ENCODE measurements at regions not wholly inside any gene's neighbourhood (a gene's known extent, or its start where the extent isn't known, plus 50 kb on each side); places are given as distances from the start of the nearest gene placed in this dataset.

GRCh38 chr4:59671037-59671436 lies 1529.1 kb upstream of the ADGRL3 start:
- no peak for TF ChIP-seq POLR2AphosphoS5 (IDR thresholded peaks at IDR 0.05; ENCODE audit: low read depth, low read length)

GRCh38 chr4:59676389-59676788 lies 1523.7 kb upstream of the ADGRL3 start:
- TF ChIP-seq SIN3A (IDR thresholded peaks at IDR 0.05; ENCODE audit: borderline replicate concordance, insufficient read depth, low read length) (no peak), POLR2AphosphoS5 (IDR thresholded peaks at IDR 0.05; ENCODE audit: low read depth, low read length) (no peak), REST (IDR thresholded peaks at IDR 0.05; ENCODE audit: insufficient read depth in 1 of 2, low read depth in 2 of 2, low read length in 2 of 2) (no peak), TAF1 (IDR thresholded peaks at IDR 0.05; ENCODE audit: borderline replicate concordance, insufficient read depth, low read length) (no peak), FOXP2 (optimal IDR thresholded peaks at IDR 0.05; ENCODE audit: borderline replicate concordance, extremely low read depth, extremely low read length, insufficient read depth) (no peak)

- no peak for TF ChIP-seq FOXP2 (optimal IDR thresholded peaks at IDR 0.05; ENCODE audit: borderline replicate concordance, extremely low read depth, extremely low read length, insufficient read depth)
- no peak for TF ChIP-seq TAF1 (IDR thresholded peaks at IDR 0.05; ENCODE audit: borderline replicate concordance, insufficient read depth, low read length)
- TF ChIP-seq SIN3A (IDR thresholded peaks at IDR 0.05; ENCODE audit: borderline replicate concordance, insufficient read depth, low read length), result no peak
- TF ChIP-seq POLR2AphosphoS5 (IDR thresholded peaks at IDR 0.05; ENCODE audit: low read depth, low read length), result no peak
- no peak for TF ChIP-seq REST (IDR thresholded peaks at IDR 0.05; ENCODE audit: insufficient read depth in 1 of 2, low read depth in 2 of 2, low read length in 2 of 2)
These were observed 1514.5 kb upstream of the ADGRL3 start for GRCh38 chr4:59685626-59686025.

GRCh38 chr4:59689149-59689548 lies 1511.0 kb upstream of the ADGRL3 start:
- TF ChIP-seq FOXP2 (optimal IDR thresholded peaks at IDR 0.05; ENCODE audit: borderline replicate concordance, extremely low read depth, extremely low read length, insufficient read depth) (no peak), SIN3A (IDR thresholded peaks at IDR 0.05; ENCODE audit: borderline replicate concordance, insufficient read depth, low read length) (no peak)

GRCh38 chr4:59695355-59696053 lies 1504.6 kb upstream of the ADGRL3 start:
- no peak for TF ChIP-seq REST (IDR thresholded peaks at IDR 0.05; ENCODE audit: insufficient read depth in 1 of 2, low read depth in 2 of 2, low read length in 2 of 2)
- no peak for TF ChIP-seq TAF1 (IDR thresholded peaks at IDR 0.05; ENCODE audit: borderline replicate concordance, insufficient read depth, low read length)
- TF ChIP-seq POLR2AphosphoS5 (IDR thresholded peaks at IDR 0.05; ENCODE audit: low read depth, low read length), result no peak
- TF ChIP-seq FOXP2 (optimal IDR thresholded peaks at IDR 0.05; ENCODE audit: borderline replicate concordance, extremely low read depth, extremely low read length, insufficient read depth), result no peak
- no peak for TF ChIP-seq SIN3A (IDR thresholded peaks at IDR 0.05; ENCODE audit: borderline replicate concordance, insufficient read depth, low read length)

- TF ChIP-seq POLR2AphosphoS5 (IDR thresholded peaks at IDR 0.05; ENCODE audit: low read depth, low read length) (no peak), FOXP2 (optimal IDR thresholded peaks at IDR 0.05; ENCODE audit: borderline replicate concordance, extremely low read depth, extremely low read length, insufficient read depth) (no peak), SIN3A (IDR thresholded peaks at IDR 0.05; ENCODE audit: borderline replicate concordance, insufficient read depth, low read length) (no peak), REST (IDR thresholded peaks at IDR 0.05; ENCODE audit: insufficient read depth in 1 of 2, low read depth in 2 of 2, low read length in 2 of 2) (no peak), TAF1 (IDR thresholded peaks at IDR 0.05; ENCODE audit: borderline replicate concordance, insufficient read depth, low read length) (no peak)
These were observed 1502.1 kb upstream of the ADGRL3 start for GRCh38 chr4:59698041-59698440.

All from PFSK-1 (cell line).